Upper lobe of left lung (tissue), 4 donors: ENCODE measurements at regions not wholly inside any gene's neighbourhood (a gene's known extent, or its start where the extent isn't known, plus 50 kb on each side); places are given as distances from the start of the nearest gene placed in this dataset.

Experiments
- POLR2A ChIP-seq, 4 donors: fragments of 450-650 bp; IDR thresholded peaks; one replicate each; pipeline ENCODE4 v1.5.1; 2016 to 2017; ENCODE audit warnings: antibody characterized with exemption in 4 of 4, mild to moderate bottlenecking in 2 of 4
- TF ChIP-seq, protein P1 (sequence below), 6 experiments: fragments of 450-650 bp in 4 of 6; fragments of 200-600 bp in 2 of 6; sonication (generic) in 2 of 6; IDR thresholded peaks; one replicate each; pipeline ENCODE4 v1.5.1; 2016 to 2019; ENCODE audit warnings: antibody characterized with exemption in 6 of 6

DNA sequence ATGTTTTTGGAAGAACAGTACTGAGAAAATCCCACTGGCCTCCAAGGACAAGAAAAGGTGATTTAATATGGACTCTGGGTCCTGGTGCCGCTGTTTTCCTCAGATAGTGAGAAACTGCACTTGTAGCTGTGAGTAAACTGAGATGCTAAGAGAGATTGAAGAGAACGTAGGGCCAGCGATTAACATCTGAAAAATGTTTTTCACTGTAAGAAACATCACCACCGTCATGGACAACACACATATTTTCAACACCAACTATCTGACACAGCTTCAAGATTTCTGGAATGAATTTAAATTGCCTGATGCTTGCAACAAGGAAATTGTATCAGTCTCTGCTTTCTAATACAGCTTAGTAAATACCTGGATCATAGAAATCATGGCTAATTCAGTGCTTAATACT is 158.2 kb upstream of the SMIM31 start:
- TF ChIP-seq, protein P1, sequence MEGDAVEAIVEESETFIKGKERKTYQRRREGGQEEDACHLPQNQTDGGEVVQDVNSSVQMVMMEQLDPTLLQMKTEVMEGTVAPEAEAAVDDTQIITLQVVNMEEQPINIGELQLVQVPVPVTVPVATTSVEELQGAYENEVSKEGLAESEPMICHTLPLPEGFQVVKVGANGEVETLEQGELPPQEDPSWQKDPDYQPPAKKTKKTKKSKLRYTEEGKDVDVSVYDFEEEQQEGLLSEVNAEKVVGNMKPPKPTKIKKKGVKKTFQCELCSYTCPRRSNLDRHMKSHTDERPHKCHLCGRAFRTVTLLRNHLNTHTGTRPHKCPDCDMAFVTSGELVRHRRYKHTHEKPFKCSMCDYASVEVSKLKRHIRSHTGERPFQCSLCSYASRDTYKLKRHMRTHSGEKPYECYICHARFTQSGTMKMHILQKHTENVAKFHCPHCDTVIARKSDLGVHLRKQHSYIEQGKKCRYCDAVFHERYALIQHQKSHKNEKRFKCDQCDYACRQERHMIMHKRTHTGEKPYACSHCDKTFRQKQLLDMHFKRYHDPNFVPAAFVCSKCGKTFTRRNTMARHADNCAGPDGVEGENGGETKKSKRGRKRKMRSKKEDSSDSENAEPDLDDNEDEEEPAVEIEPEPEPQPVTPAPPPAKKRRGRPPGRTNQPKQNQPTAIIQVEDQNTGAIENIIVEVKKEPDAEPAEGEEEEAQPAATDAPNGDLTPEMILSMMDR (IDR thresholded peaks at IDR 0.05) = no peak
- TF ChIP-seq POLR2A (IDR thresholded peaks at IDR 0.05) = no peak
